ENCODE measurements at regions not wholly inside any gene's neighbourhood (a gene's known extent, or its start where the extent isn't known, plus 50 kb on each side); places are given as distances from the start of the nearest gene placed in this dataset.

DNA sequence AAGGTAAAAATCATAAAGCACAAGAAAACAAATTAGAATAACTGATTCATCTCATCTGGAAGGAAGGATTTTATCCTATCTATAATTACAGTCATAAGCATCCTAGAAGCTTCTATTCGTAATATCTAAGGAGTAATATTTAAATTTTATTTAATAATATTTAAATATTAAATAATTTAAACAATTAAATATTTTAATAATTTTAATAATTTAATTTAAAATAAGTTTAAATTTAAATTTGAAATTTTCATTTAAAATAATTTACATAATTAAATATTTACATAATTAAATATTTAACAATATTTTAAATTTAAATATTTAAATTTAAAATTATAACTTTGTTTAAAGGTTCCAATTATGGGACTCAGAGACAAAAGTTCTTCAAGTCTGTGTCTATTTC is 127.5 kb upstream of the GK2 start:
- TF ChIP-seq, protein P1, sequence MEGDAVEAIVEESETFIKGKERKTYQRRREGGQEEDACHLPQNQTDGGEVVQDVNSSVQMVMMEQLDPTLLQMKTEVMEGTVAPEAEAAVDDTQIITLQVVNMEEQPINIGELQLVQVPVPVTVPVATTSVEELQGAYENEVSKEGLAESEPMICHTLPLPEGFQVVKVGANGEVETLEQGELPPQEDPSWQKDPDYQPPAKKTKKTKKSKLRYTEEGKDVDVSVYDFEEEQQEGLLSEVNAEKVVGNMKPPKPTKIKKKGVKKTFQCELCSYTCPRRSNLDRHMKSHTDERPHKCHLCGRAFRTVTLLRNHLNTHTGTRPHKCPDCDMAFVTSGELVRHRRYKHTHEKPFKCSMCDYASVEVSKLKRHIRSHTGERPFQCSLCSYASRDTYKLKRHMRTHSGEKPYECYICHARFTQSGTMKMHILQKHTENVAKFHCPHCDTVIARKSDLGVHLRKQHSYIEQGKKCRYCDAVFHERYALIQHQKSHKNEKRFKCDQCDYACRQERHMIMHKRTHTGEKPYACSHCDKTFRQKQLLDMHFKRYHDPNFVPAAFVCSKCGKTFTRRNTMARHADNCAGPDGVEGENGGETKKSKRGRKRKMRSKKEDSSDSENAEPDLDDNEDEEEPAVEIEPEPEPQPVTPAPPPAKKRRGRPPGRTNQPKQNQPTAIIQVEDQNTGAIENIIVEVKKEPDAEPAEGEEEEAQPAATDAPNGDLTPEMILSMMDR (conservative IDR thresholded peaks at IDR 0.05; ENCODE audit: low read depth, low read length), result no peak
- TF ChIP-seq EZH2 (IDR thresholded peaks at IDR 0.05; ENCODE audit: borderline replicate concordance, low read depth, low read length, poor library complexity, severe bottlenecking), result no peak

Measured in A673 (cell line).